WTC11 (cell line): ENCODE measurements at regions not wholly inside any gene's neighbourhood (a gene's known extent, or its start where the extent isn't known, plus 50 kb on each side); places are given as distances from the start of the nearest gene placed in this dataset.

Experiments used
- ATAC-seq: fragments of 200-7000 bp; cut with Tn5 transposase; 2 replicates; pipeline ENCODE4 v1.10.0; 2021; ENCODE audit warnings: mild to moderate bottlenecking, moderate library complexity
- CTCF ChIA-PET: fragments of 300-600 bp; sonication (Branson Sonifier 250); formaldehyde crosslinking; loops from one replicate; lab custom pipeline; 2021; ENCODE audit warnings: antibody characterized with exemption; lab: Charles Lee
- POLR2A ChIA-PET: fragments of 350-600 bp; sonication (Branson Sonifier 250); formaldehyde crosslinking; loops from one replicate; lab custom pipeline; 2021; ENCODE audit warnings: antibody characterized with exemption; lab: Charles Lee
- DNase-seq: peaks from one replicate; pipeline ENCODE4 v3.0.0; 2021; ENCODE audit warnings: low spot score
- H3K27ac Mint-ChIP-seq: 2 replicates; pipeline ENCODE4 v1.8.0; 2021; ENCODE audit warnings: mixed read lengths
- H3K27me3 Mint-ChIP-seq: 2 replicates; pipeline ENCODE4 v1.8.0; 2021; ENCODE audit warnings: low read depth, mild to moderate bottlenecking, moderate library complexity, mixed read lengths
- H3K36me3 Mint-ChIP-seq: 2 replicates; pipeline ENCODE4 v1.8.0; 2021; ENCODE audit warnings: mixed read lengths
- H3K4me1 Mint-ChIP-seq: 2 replicates; pipeline ENCODE4 v1.8.0; 2022; ENCODE audit warnings: mixed read lengths
- H3K4me3 Mint-ChIP-seq: 2 replicates; pipeline ENCODE4 v1.8.0; 2021; ENCODE audit warnings: mild to moderate bottlenecking, moderate library complexity, mixed read lengths
- H3K9me3 Mint-ChIP-seq: 2 replicates; pipeline ENCODE4 v1.8.0; 2021; ENCODE audit warnings: mixed read lengths
- CBFB ChIP-seq: sonication (generic); formaldehyde crosslinking; IDR thresholded peaks from 2 replicates; pipeline ENCODE4 v1.8.1; 2022; ENCODE audit warnings: mild to moderate bottlenecking, low read depth, missing genetic modification reagents
- E2F5 ChIP-seq: sonication (generic); formaldehyde crosslinking; IDR thresholded peaks from 2 replicates; pipeline ENCODE4 v1.8.1; 2022; ENCODE audit warnings: mild to moderate bottlenecking, moderate library complexity, missing genetic modification reagents
- EMX1 ChIP-seq: fragments of 250-450 bp; sonication (Bioruptor Pico); IDR thresholded peaks from 2 replicates; pipeline ENCODE4 v1.8.0; 2021; ENCODE audit warnings: mild to moderate bottlenecking
- FOXJ3 ChIP-seq: sonication (generic); formaldehyde crosslinking; IDR thresholded peaks from 2 replicates; pipeline ENCODE4 v1.9.0; 2021; ENCODE audit warnings: missing genetic modification reagents, mild to moderate bottlenecking, borderline replicate concordance
- IRF1 ChIP-seq: sonication (generic); formaldehyde crosslinking; IDR thresholded peaks from 2 replicates; pipeline ENCODE4 v1.8.0; 2023; ENCODE audit warnings: missing genetic modification reagents
- NFATC4 ChIP-seq: fragments of 250-450 bp; sonication (Bioruptor Pico); IDR thresholded peaks from 2 replicates; pipeline ENCODE4 v1.9.0; 2021; ENCODE audit warnings: mild to moderate bottlenecking
- NR1H2 ChIP-seq: sonication (generic); formaldehyde crosslinking; IDR thresholded peaks from 2 replicates; pipeline ENCODE4 v1.9.0; 2021; ENCODE audit warnings: mild to moderate bottlenecking, moderate library complexity, missing genetic modification reagents
- NR3C1 ChIP-seq: sonication (generic); formaldehyde crosslinking; conservative IDR thresholded peaks from 2 replicates; pipeline ENCODE4 v1.8.1; 2023; ENCODE audit warnings: low read depth, mild to moderate bottlenecking, missing genetic modification reagents
- RORB ChIP-seq: fragments of 250-450 bp; sonication (Bioruptor Pico); IDR thresholded peaks from 2 replicates; pipeline ENCODE4 v1.9.0; 2021; ENCODE audit warnings: mild to moderate bottlenecking
- SMAD3 ChIP-seq: sonication (generic); formaldehyde crosslinking; IDR thresholded peaks from 2 replicates; pipeline ENCODE4 v1.8.0; 2022; ENCODE audit warnings: missing genetic modification reagents, mild to moderate bottlenecking, borderline replicate concordance
- TEAD1 ChIP-seq: sonication (generic); formaldehyde crosslinking; IDR thresholded peaks from 2 replicates; pipeline ENCODE4 v1.8.0; 2022; ENCODE audit warnings: mild to moderate bottlenecking, missing genetic modification reagents
- USF1 ChIP-seq: sonication (generic); formaldehyde crosslinking; IDR thresholded peaks from 2 replicates; pipeline ENCODE4 v1.8.0; 2022; ENCODE audit warnings: mild to moderate bottlenecking, missing genetic modification reagents
- ZNF263 ChIP-seq: sonication (generic); formaldehyde crosslinking; IDR thresholded peaks from 2 replicates; pipeline ENCODE4 v1.8.1; 2022; ENCODE audit warnings: low read depth, mild to moderate bottlenecking, moderate library complexity, missing genetic modification reagents
- ZNF317 ChIP-seq: sonication (generic); formaldehyde crosslinking; IDR thresholded peaks from 2 replicates; pipeline ENCODE4 v1.8.1; 2023; ENCODE audit warnings: low read depth, mild to moderate bottlenecking, moderate library complexity, missing genetic modification reagents, borderline replicate concordance
- ZNF396 ChIP-seq: fragments of 250-450 bp; sonication (Bioruptor Pico); IDR thresholded peaks from 2 replicates; pipeline ENCODE4 v1.8.0; 2021; ENCODE audit warnings: mild to moderate bottlenecking, moderate library complexity, borderline replicate concordance
- TF ChIP-seq, protein P1 (sequence below): fragments of 250-450 bp; sonication (Bioruptor Pico); IDR thresholded peaks from 2 replicates; pipeline ENCODE4 v1.9.0; 2021; ENCODE audit warnings: mild to moderate bottlenecking
- TF ChIP-seq, protein P2 (sequence below): sonication (generic); formaldehyde crosslinking; IDR thresholded peaks from 2 replicates; pipeline ENCODE4 v1.8.1; 2023; ENCODE audit warnings: mild to moderate bottlenecking, missing genetic modification reagents, borderline replicate concordance
- TF ChIP-seq, protein P3 (sequence below): sonication (generic); formaldehyde crosslinking; IDR thresholded peaks from 2 replicates; pipeline ENCODE4 v1.8.1; 2023; ENCODE audit warnings: mild to moderate bottlenecking, missing genetic modification reagents

DNA sequence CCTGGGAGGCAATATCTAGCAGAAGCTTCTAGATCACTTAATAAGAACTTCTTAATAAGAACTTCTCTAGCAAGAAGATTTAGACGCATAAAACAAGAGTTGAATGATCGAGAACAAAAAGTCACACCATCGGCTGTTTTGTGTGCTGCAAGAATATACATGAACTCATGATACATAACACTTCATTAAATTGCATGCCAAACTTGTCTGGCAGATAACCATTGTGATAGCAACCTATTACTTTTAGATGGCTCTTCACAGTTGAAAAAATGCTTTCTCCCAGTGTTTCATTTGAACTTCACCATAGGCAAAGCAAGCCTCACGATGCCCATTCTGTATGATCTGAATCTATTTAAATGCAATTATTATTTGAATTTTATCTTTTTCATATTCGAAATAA, 249.9 kb downstream of the CBLN4 start:
- Mint-ChIP-seq H3K27ac (no peak overlapping the region), H3K9me3 (peaks cover 74% of the 10 kb centered on the region), H3K4me3 (no peak overlapping the region), H3K36me3 (peaks cover 63% of the 10 kb centered on the region), H3K4me1 (no peaks in the 10 kb centered on the region), H3K27me3 (peaks cover 10% of the 10 kb centered on the region)
- no peak for ATAC-seq
- CTCF ChIA-PET, result no interaction called here
- POLR2A ChIA-PET, result no interaction called here
- DNase-seq, result no peak
- TF ChIP-seq ZNF317 (CRISPR knock-in tag) (no peak), NR1H2 (CRISPR knock-in tag) (no peak), EMX1 (CRISPR knock-in tag) (no peak), NR3C1 (CRISPR knock-in tag) (no peak), E2F5 (CRISPR knock-in tag) (no peak), TEAD1 (CRISPR knock-in tag) (no peak), CBFB (CRISPR knock-in tag) (no peak), FOXJ3 (CRISPR knock-in tag) (no peak), RORB (no peak), SMAD3 (CRISPR knock-in tag) (no peak), USF1 (CRISPR knock-in tag) (no peak), ZNF263 (no peak)
- TF ChIP-seq, protein P1, sequence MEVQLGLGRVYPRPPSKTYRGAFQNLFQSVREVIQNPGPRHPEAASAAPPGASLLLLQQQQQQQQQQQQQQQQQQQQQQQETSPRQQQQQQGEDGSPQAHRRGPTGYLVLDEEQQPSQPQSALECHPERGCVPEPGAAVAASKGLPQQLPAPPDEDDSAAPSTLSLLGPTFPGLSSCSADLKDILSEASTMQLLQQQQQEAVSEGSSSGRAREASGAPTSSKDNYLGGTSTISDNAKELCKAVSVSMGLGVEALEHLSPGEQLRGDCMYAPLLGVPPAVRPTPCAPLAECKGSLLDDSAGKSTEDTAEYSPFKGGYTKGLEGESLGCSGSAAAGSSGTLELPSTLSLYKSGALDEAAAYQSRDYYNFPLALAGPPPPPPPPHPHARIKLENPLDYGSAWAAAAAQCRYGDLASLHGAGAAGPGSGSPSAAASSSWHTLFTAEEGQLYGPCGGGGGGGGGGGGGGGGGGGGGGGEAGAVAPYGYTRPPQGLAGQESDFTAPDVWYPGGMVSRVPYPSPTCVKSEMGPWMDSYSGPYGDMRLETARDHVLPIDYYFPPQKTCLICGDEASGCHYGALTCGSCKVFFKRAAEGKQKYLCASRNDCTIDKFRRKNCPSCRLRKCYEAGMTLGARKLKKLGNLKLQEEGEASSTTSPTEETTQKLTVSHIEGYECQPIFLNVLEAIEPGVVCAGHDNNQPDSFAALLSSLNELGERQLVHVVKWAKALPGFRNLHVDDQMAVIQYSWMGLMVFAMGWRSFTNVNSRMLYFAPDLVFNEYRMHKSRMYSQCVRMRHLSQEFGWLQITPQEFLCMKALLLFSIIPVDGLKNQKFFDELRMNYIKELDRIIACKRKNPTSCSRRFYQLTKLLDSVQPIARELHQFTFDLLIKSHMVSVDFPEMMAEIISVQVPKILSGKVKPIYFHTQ (CRISPR knock-in tag), result no peak

GRCh38 chr20:55746723-55747122, 258.6 kb downstream of the CBLN4 start:
- H3K9me3 Mint-ChIP-seq, result peaks cover 80% of the 10 kb centered on the region
- no peak overlapping the region for H3K27ac Mint-ChIP-seq
- no peaks in the 10 kb centered on the region for H3K4me1 Mint-ChIP-seq
- no peak for TF ChIP-seq ZNF396 (CRISPR knock-in tag)
- TF ChIP-seq, protein P2, sequence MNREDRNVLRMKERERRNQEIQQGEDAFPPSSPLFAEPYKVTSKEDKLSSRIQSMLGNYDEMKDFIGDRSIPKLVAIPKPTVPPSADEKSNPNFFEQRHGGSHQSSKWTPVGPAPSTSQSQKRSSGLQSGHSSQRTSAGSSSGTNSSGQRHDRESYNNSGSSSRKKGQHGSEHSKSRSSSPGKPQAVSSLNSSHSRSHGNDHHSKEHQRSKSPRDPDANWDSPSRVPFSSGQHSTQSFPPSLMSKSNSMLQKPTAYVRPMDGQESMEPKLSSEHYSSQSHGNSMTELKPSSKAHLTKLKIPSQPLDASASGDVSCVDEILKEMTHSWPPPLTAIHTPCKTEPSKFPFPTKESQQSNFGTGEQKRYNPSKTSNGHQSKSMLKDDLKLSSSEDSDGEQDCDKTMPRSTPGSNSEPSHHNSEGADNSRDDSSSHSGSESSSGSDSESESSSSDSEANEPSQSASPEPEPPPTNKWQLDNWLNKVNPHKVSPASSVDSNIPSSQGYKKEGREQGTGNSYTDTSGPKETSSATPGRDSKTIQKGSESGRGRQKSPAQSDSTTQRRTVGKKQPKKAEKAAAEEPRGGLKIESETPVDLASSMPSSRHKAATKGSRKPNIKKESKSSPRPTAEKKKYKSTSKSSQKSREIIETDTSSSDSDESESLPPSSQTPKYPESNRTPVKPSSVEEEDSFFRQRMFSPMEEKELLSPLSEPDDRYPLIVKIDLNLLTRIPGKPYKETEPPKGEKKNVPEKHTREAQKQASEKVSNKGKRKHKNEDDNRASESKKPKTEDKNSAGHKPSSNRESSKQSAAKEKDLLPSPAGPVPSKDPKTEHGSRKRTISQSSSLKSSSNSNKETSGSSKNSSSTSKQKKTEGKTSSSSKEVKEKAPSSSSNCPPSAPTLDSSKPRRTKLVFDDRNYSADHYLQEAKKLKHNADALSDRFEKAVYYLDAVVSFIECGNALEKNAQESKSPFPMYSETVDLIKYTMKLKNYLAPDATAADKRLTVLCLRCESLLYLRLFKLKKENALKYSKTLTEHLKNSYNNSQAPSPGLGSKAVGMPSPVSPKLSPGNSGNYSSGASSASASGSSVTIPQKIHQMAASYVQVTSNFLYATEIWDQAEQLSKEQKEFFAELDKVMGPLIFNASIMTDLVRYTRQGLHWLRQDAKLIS (CRISPR knock-in tag), result no peak
- TF ChIP-seq, protein P3, sequence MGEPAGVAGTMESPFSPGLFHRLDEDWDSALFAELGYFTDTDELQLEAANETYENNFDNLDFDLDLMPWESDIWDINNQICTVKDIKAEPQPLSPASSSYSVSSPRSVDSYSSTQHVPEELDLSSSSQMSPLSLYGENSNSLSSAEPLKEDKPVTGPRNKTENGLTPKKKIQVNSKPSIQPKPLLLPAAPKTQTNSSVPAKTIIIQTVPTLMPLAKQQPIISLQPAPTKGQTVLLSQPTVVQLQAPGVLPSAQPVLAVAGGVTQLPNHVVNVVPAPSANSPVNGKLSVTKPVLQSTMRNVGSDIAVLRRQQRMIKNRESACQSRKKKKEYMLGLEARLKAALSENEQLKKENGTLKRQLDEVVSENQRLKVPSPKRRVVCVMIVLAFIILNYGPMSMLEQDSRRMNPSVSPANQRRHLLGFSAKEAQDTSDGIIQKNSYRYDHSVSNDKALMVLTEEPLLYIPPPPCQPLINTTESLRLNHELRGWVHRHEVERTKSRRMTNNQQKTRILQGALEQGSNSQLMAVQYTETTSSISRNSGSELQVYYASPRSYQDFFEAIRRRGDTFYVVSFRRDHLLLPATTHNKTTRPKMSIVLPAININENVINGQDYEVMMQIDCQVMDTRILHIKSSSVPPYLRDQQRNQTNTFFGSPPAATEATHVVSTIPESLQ (CRISPR knock-in tag), result no peak
- no peak for TF ChIP-seq NFATC4
- TF ChIP-seq IRF1 (CRISPR knock-in tag), result no peak
- POLR2A ChIA-PET, result no interaction called here
- DNase-seq (no peak), ATAC-seq (no peak)
- no peaks in the 10 kb centered on the region; the same call in none of the 2 replicates for H3K27me3 Mint-ChIP-seq
- H3K4me3 Mint-ChIP-seq, result no peak overlapping the region
- CTCF ChIA-PET, result no interaction called here
- peaks cover 57% of the 10 kb centered on the region for H3K36me3 Mint-ChIP-seq
